ENCODE measurements at regions not wholly inside any gene's neighbourhood (a gene's known extent, or its start where the extent isn't known, plus 50 kb on each side); places are given as distances from the start of the nearest gene placed in this dataset.
"Not testable (repeated sequence)": the region's sequence is repeated elsewhere in the genome, so short reads cannot be mapped to it uniquely, and the experiment has no call there.

- Histone ChIP-seq H3K36me3 (ENCODE audit: control insufficient read depth, insufficient read depth, low read length) (no peaks in the 10 kb centered on the region), H3K4me1 (ENCODE audit: control insufficient read depth, insufficient read depth, low read length, poor library complexity, severe bottlenecking) (peaks cover 5% of the 10 kb centered on the region), H3K9me3 (ENCODE audit: control insufficient read depth, low read length) (no peaks in the 10 kb centered on the region), H3K4me3 (ENCODE audit: extremely low read depth, insufficient read depth, low read length, poor library complexity, severe bottlenecking) (no peak overlapping the region), H3K27ac (ENCODE audit: low read depth, low read length, severe bottlenecking) (no peak overlapping the region)
- WGBS, 2 experiments (ENCODE audit: insufficient coverage in 2 of 2) = 84 to 93% methylated on average over 2 to 3 of the region's 3 CpGs
These were observed 82.5 kb upstream of the LCORL start for GRCh38 chr4:18103876-18104605.

- Histone ChIP-seq H3K36me3 (ENCODE audit: control insufficient read depth, insufficient read depth, low read length) (no peaks in the 10 kb centered on the region), H3K9me3 (ENCODE audit: control insufficient read depth, low read length) (no peaks in the 10 kb centered on the region), H3K4me1 (ENCODE audit: control insufficient read depth, insufficient read depth, low read length, poor library complexity, severe bottlenecking) (peaks cover 5% of the 10 kb centered on the region), H3K27ac (ENCODE audit: low read depth, low read length, severe bottlenecking) (no peak overlapping the region), H3K4me3 (ENCODE audit: extremely low read depth, insufficient read depth, low read length, poor library complexity, severe bottlenecking) (no peak overlapping the region)
- WGBS, 2 experiments (ENCODE audit: insufficient coverage in 2 of 2) = 86 to 94% methylated on average over 2 of the region's 4 CpGs
These were observed 79.1 kb upstream of the LCORL start for GRCh38 chr4:18100657-18101056.

- H3K36me3 ChIP-seq (ENCODE audit: control insufficient read depth, insufficient read depth, low read length); H3K9me3 ChIP-seq (ENCODE audit: control insufficient read depth, low read length); H3K27ac ChIP-seq (ENCODE audit: low read depth, low read length, severe bottlenecking); H3K4me1 ChIP-seq (ENCODE audit: control insufficient read depth, insufficient read depth, low read length, poor library complexity, severe bottlenecking); H3K4me3 ChIP-seq (ENCODE audit: extremely low read depth, insufficient read depth, low read length, poor library complexity, severe bottlenecking): not testable (repeated sequence)
- 68 to 84% methylated on average over 4 to 6 of the region's 6 CpGs for WGBS, 2 experiments (ENCODE audit: insufficient coverage in 2 of 2)
These were observed 68.9 kb upstream of the LCORL start for GRCh38 chr4:18090447-18090846.

GRCh38 chr4:18082236-18082635 lies 60.7 kb upstream of the LCORL start:
- no peaks in the 10 kb centered on the region for H3K36me3 ChIP-seq (ENCODE audit: control insufficient read depth, insufficient read depth, low read length)
- no peaks in the 10 kb centered on the region for H3K9me3 ChIP-seq (ENCODE audit: control insufficient read depth, low read length)
- no peak overlapping the region for H3K27ac ChIP-seq (ENCODE audit: low read depth, low read length, severe bottlenecking)
- no peaks in the 10 kb centered on the region for H3K4me1 ChIP-seq (ENCODE audit: control insufficient read depth, insufficient read depth, low read length, poor library complexity, severe bottlenecking)
- no peak overlapping the region for H3K4me3 ChIP-seq (ENCODE audit: extremely low read depth, insufficient read depth, low read length, poor library complexity, severe bottlenecking)

- H3K4me1 ChIP-seq (ENCODE audit: control insufficient read depth, insufficient read depth, low read length, poor library complexity, severe bottlenecking) = no peaks in the 10 kb centered on the region
- H3K9me3 ChIP-seq (ENCODE audit: control insufficient read depth, low read length) = no peaks in the 10 kb centered on the region
- 96% methylated on average over 3 of the region's 3 CpGs; no CpG with 5 or more reads in 1 of the 2 experiments for WGBS, 2 experiments (ENCODE audit: insufficient coverage in 2 of 2)
- no peak overlapping the region for H3K27ac ChIP-seq (ENCODE audit: low read depth, low read length, severe bottlenecking)
- H3K36me3 ChIP-seq (ENCODE audit: control insufficient read depth, insufficient read depth, low read length) = no peaks in the 10 kb centered on the region
- H3K4me3 ChIP-seq (ENCODE audit: extremely low read depth, insufficient read depth, low read length, poor library complexity, severe bottlenecking) = no peak overlapping the region
These were observed 60.2 kb upstream of the LCORL start for GRCh38 chr4:18081708-18082107.

- H3K4me1 ChIP-seq (ENCODE audit: control insufficient read depth, insufficient read depth, low read length, poor library complexity, severe bottlenecking) = no peaks in the 10 kb centered on the region
- 90 to 96% methylated on average over 3 to 4 of the region's 5 CpGs for WGBS, 2 experiments (ENCODE audit: insufficient coverage in 2 of 2)
- H3K9me3 ChIP-seq (ENCODE audit: control insufficient read depth, low read length) = no peaks in the 10 kb centered on the region
- H3K4me3 ChIP-seq (ENCODE audit: extremely low read depth, insufficient read depth, low read length, poor library complexity, severe bottlenecking) = no peak overlapping the region
- no peak overlapping the region for H3K27ac ChIP-seq (ENCODE audit: low read depth, low read length, severe bottlenecking)
- no peaks in the 10 kb centered on the region for H3K36me3 ChIP-seq (ENCODE audit: control insufficient read depth, insufficient read depth, low read length)
These were observed 56.3 kb upstream of the LCORL start for GRCh38 chr4:18077808-18078207.

GRCh38 chr4:18075823-18076433 lies 54.4 kb upstream of the LCORL start:
- H3K36me3 ChIP-seq (ENCODE audit: control insufficient read depth, insufficient read depth, low read length) = no peaks in the 10 kb centered on the region
- no peaks in the 10 kb centered on the region for H3K4me1 ChIP-seq (ENCODE audit: control insufficient read depth, insufficient read depth, low read length, poor library complexity, severe bottlenecking)
- no peak overlapping the region for H3K27ac ChIP-seq (ENCODE audit: low read depth, low read length, severe bottlenecking)
- H3K4me3 ChIP-seq (ENCODE audit: extremely low read depth, insufficient read depth, low read length, poor library complexity, severe bottlenecking) = no peak overlapping the region
- H3K9me3 ChIP-seq (ENCODE audit: control insufficient read depth, low read length) = no peaks in the 10 kb centered on the region
- 79 to 91% methylated on average over 6 to 7 of the region's 8 CpGs for WGBS, 2 experiments (ENCODE audit: insufficient coverage in 2 of 2)

GRCh38 chr4:18071894-18072293 lies 50.3 kb upstream of the LCORL start:
- Histone ChIP-seq H3K9me3 (ENCODE audit: control insufficient read depth, low read length) (no peaks in the 10 kb centered on the region), H3K4me3 (ENCODE audit: extremely low read depth, insufficient read depth, low read length, poor library complexity, severe bottlenecking) (no peak overlapping the region), H3K4me1 (ENCODE audit: control insufficient read depth, insufficient read depth, low read length, poor library complexity, severe bottlenecking) (no peaks in the 10 kb centered on the region), H3K36me3 (ENCODE audit: control insufficient read depth, insufficient read depth, low read length) (no peaks in the 10 kb centered on the region), H3K27ac (ENCODE audit: low read depth, low read length, severe bottlenecking) (no peak overlapping the region)
